Mammary epithelial cell (primary cell): ENCODE measurements at regions not wholly inside any gene's neighbourhood (a gene's known extent, or its start where the extent isn't known, plus 50 kb on each side); places are given as distances from the start of the nearest gene placed in this dataset.

Experiments used
- CTCF ChIP-seq, 2 donors: IDR thresholded peaks in 1 of 2; conservative IDR thresholded peaks in 1 of 2; 2 replicates each; pipeline ENCODE4 v1.5.1; 2011 to 2012; ENCODE audit warnings: inconsistent platforms in 2 of 2, low read length in 2 of 2, mild to moderate bottlenecking in 2 of 2, control low read depth in 1 of 2, low read depth in 1 of 2; ENCODE audit not compliant: insufficient read depth in 1 of 2; ENCODE audit errors: extremely low read depth in 1 of 2
- EZH2 ChIP-seq: IDR thresholded peaks from 2 replicates; pipeline ENCODE4 v1.6.1; 2012; ENCODE audit warnings: low read length, inconsistent platforms, borderline replicate concordance

GRCh38 chr11:23455321-23455891 lies 595.1 kb upstream of the CCDC179 start:
- no peak for TF ChIP-seq EZH2
- no peak for TF ChIP-seq CTCF (conservative IDR thresholded peaks at IDR 0.05 in 1 of 2, IDR thresholded peaks at IDR 0.05 in 1 of 2; ENCODE audit: extremely low read depth in 1 of 2, insufficient read depth in 1 of 2, low read depth in 1 of 2, low read length in 2 of 2)
